Mesenchymal stem cell (in vitro differentiated cells and primary cell): ENCODE measurements at regions not wholly inside any gene's neighbourhood (a gene's known extent, or its start where the extent isn't known, plus 50 kb on each side); places are given as distances from the start of the nearest gene placed in this dataset.

ENCODE experiments used
- DNase-seq: peaks from one replicate; pipeline ENCODE4 v3.0.0-alpha.2; 2013
- H2AFZ ChIP-seq: one replicate; pipeline ENCODE4 v1.6.1; 2013; ENCODE audit warnings: low read depth, mild to moderate bottlenecking, control low read depth, inconsistent platforms, low read length, moderate library complexity
- H2AK5ac ChIP-seq: 2 replicates; pipeline ENCODE4 v1.6.1; 2013; ENCODE audit warnings: low read length, moderate library complexity, mild to moderate bottlenecking, inconsistent platforms; ENCODE audit not compliant: severe bottlenecking
- H2BK120ac ChIP-seq: one replicate; pipeline ENCODE4 v1.6.1; 2013; ENCODE audit warnings: low read depth, mild to moderate bottlenecking, inconsistent platforms, low read length, moderate library complexity
- H2BK12ac ChIP-seq, 2 experiments: one replicate each; pipeline ENCODE4 v1.6.1; 2013; ENCODE audit warnings: inconsistent platforms in 2 of 2, low read length in 2 of 2, mild to moderate bottlenecking in 2 of 2, moderate library complexity in 2 of 2, control low read depth in 1 of 2
- H2BK15ac ChIP-seq: one replicate; pipeline ENCODE4 v1.6.1; 2013; ENCODE audit warnings: mild to moderate bottlenecking, low read depth, inconsistent platforms; ENCODE audit not compliant: poor library complexity, severe bottlenecking
- H2BK5ac ChIP-seq: 2 replicates; pipeline ENCODE4 v1.6.1; 2013; ENCODE audit warnings: low read depth, mild to moderate bottlenecking, low read length, control low read depth, inconsistent platforms; ENCODE audit not compliant: poor library complexity, severe bottlenecking
- H3K14ac ChIP-seq, 2 experiments: one replicate each; pipeline ENCODE4 v1.6.1; 2013; ENCODE audit warnings: inconsistent platforms in 2 of 2, low read length in 2 of 2, control low read depth in 1 of 2, mild to moderate bottlenecking in 1 of 2, moderate library complexity in 1 of 2
- H3K18ac ChIP-seq, 2 experiments: one replicate each; pipeline ENCODE4 v1.6.1; 2013; ENCODE audit warnings: inconsistent platforms in 2 of 2, low read length in 2 of 2, control low read depth in 1 of 2, low read depth in 1 of 2, mild to moderate bottlenecking in 1 of 2
- H3K23ac ChIP-seq, 2 experiments: one replicate each; pipeline ENCODE4 v1.6.1; 2013; ENCODE audit warnings: inconsistent platforms in 2 of 2, low read length in 2 of 2, mild to moderate bottlenecking in 2 of 2, moderate library complexity in 2 of 2, control low read depth in 1 of 2
- H3K27ac ChIP-seq: 2 replicates; pipeline ENCODE4 v1.5.1; 2013; ENCODE audit warnings: mild to moderate bottlenecking, moderate library complexity, low read length, control low read depth, inconsistent platforms; ENCODE audit not compliant: poor library complexity, severe bottlenecking
- H3K27me3 ChIP-seq, 2 experiments: 2 replicates each; pipeline versions ENCODE4 v1.6.1 to v1.7.0; 2013; ENCODE audit warnings: low read length in 2 of 2, mild to moderate bottlenecking in 2 of 2, moderate library complexity in 2 of 2, control low read depth in 1 of 2, inconsistent platforms in 1 of 2; ENCODE audit not compliant: control insufficient read depth in 1 of 2, insufficient read depth in 1 of 2
- H3K36me3 ChIP-seq, 2 experiments: 2 replicates each; pipeline versions ENCODE4 v1.6.1 to v1.7.0; 2013; ENCODE audit warnings: low read length in 2 of 2, control low read depth in 1 of 2, inconsistent platforms in 1 of 2, low read depth in 1 of 2, mild to moderate bottlenecking in 1 of 2; ENCODE audit not compliant: insufficient read depth in 2 of 2, control insufficient read depth in 1 of 2
- H3K4ac ChIP-seq, 2 experiments: one replicate each; pipeline ENCODE4 v1.6.1; 2013; ENCODE audit warnings: inconsistent platforms in 2 of 2, low read length in 2 of 2, mild to moderate bottlenecking in 2 of 2, moderate library complexity in 2 of 2, control low read depth in 1 of 2, low read depth in 1 of 2
- H3K4me1 ChIP-seq: 2 replicates; pipeline ENCODE4 v1.6.1; 2013; ENCODE audit warnings: low read depth, low read length, control low read depth; ENCODE audit not compliant: control insufficient read depth, insufficient read depth
- H3K4me2 ChIP-seq: 2 replicates; pipeline ENCODE4 v1.6.1; 2013; ENCODE audit warnings: low read length, mild to moderate bottlenecking, inconsistent platforms; ENCODE audit not compliant: poor library complexity, severe bottlenecking
- H3K4me3 ChIP-seq, 2 experiments: 2 replicates each; pipeline versions ENCODE4 v1.5.1 to v1.7.0; 2013; ENCODE audit warnings: low read length in 2 of 2, mild to moderate bottlenecking in 2 of 2, control low read depth in 1 of 2, low read depth in 1 of 2; ENCODE audit not compliant: insufficient read depth in 1 of 2
- H3K79me1 ChIP-seq: replicated peaks from 2 replicates; pipeline ENCODE4 v1.6.1; 2013; ENCODE audit warnings: mild to moderate bottlenecking, control low read depth, low read length, inconsistent platforms; ENCODE audit not compliant: poor library complexity, severe bottlenecking
- H3K9ac ChIP-seq: 2 replicates; pipeline ENCODE4 v1.7.0; 2013; ENCODE audit warnings: mild to moderate bottlenecking, low read length, moderate library complexity
- H3K9me3 ChIP-seq: 2 replicates; pipeline ENCODE4 v1.7.0; 2013; ENCODE audit warnings: mild to moderate bottlenecking, low read length; ENCODE audit not compliant: control insufficient read depth
- H4K8ac ChIP-seq: one replicate; pipeline ENCODE4 v1.6.1; 2013; ENCODE audit warnings: inconsistent platforms, mild to moderate bottlenecking, low read length, moderate library complexity
- H4K91ac ChIP-seq: one replicate; pipeline ENCODE4 v1.6.1; 2013; ENCODE audit warnings: mild to moderate bottlenecking, low read length, inconsistent platforms
- WGBS: methylation state at CpG from one replicate; pipeline ENCODE4 v1.1.7; 2013; ENCODE audit warnings: mixed read lengths; 5-methylcytosine and 5-hydroxymethylcytosine counted together

DNA sequence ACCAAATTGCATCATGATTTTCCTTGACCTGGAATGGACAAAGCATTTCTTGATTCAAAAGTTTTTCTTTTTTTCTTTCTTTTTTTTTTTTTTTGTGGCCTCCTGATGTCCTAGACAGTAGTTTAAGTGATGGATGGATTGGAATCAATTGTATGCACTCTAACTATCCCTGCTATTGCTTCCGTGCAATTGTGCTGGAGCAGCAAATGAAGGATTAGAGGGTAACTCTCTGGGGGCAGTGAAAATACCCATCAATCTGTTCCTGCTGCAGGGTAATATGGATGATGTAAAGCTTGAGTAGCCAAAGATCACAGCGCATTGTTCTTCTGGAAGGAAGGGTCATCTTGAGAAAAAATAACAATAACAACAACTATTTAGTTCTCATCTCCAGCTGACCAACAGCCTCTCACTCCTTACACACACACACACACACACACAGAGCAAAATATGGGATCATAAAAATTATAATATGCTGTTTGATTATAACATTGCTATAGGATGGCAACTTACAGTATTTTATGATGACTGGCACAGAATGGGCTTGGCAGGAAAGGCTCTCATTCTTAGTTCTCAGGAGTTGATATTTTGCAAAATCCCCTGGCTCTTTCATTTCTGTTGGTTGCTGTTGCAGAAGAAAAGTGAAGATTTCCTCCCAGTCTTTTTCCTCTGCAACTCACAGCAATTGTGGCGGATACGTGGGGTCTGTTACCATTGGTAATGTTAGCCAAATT is 160.9 kb upstream of the DMAC1 start:
- Histone ChIP-seq H2BK12ac (no peak overlapping the region), H3K9me3 (no peaks in the 10 kb centered on the region), H3K9ac (no peak overlapping the region), H2AK5ac (no peak overlapping the region), H4K91ac (no peak overlapping the region), H3K23ac (no peak overlapping the region), H2AFZ (no peak overlapping the region), H3K27ac (no peak overlapping the region), H2BK5ac (no peak overlapping the region), H3K4me3 (no peak overlapping the region), H2BK15ac (no peak overlapping the region), H3K36me3 (no peaks in the 10 kb centered on the region), H3K4me1 (no peaks in the 10 kb centered on the region), H2BK120ac (no peak overlapping the region), H3K4me2 (no peak overlapping the region), H3K14ac (no peak overlapping the region), H3K18ac (no peak overlapping the region), H3K4ac (no peak overlapping the region), H3K79me1 (no peaks in the 10 kb centered on the region), H3K27me3 (no peaks in the 10 kb centered on the region), H4K8ac (no peak overlapping the region)
- 44% methylated on average over 1 of the region's 4 CpGs for WGBS
- DNase-seq = no peak

DNA sequence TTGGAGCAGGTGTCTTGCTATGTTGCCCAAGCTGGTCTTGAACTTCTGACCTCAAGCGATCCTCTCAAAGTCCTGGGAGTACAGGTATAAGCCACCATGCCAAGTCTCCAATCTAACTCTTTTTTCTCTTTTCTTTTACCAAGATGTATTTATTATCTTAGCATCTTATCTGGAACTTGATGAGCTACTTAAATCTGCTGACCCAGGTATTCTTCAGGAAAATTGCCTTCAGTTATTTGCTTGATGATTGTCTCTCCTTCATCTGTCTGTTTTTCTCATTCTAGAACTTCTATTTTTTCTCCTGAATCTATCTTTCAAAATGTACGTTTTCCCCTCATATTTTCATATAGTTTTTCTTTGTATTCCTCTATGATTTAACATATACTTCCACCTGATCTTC is 158.2 kb upstream of the DMAC1 start:
- Histone ChIP-seq H3K36me3 (no peaks in the 10 kb centered on the region), H3K79me1 (no peaks in the 10 kb centered on the region), H3K4me1 (no peaks in the 10 kb centered on the region), H2BK12ac (no peak overlapping the region), H3K23ac (no peak overlapping the region), H3K4me3 (no peak overlapping the region), H3K4ac (no peak overlapping the region), H2AK5ac (no peak overlapping the region), H2AFZ (no peak overlapping the region), H3K14ac (no peak overlapping the region), H4K91ac (no peak overlapping the region), H3K27ac (no peak overlapping the region), H3K4me2 (no peak overlapping the region), H3K9ac (no peak overlapping the region), H3K27me3 (no peaks in the 10 kb centered on the region), H3K9me3 (no peaks in the 10 kb centered on the region), H2BK15ac (no peak overlapping the region), H2BK120ac (no peak overlapping the region), H2BK5ac (no peak overlapping the region), H3K18ac (no peak overlapping the region), H4K8ac (no peak overlapping the region)
- DNase-seq = no peak
- 50% methylated on average over 1 of the region's 2 CpGs for WGBS

GRCh38 chr9:7947577-7947976 is 148.0 kb upstream of the DMAC1 start:
- WGBS = no CpG with 5 or more reads among the region's 1 CpG
- no peak overlapping the region for H3K4me3 ChIP-seq
- no peaks in the 10 kb centered on the region for H3K27me3 ChIP-seq

DNA sequence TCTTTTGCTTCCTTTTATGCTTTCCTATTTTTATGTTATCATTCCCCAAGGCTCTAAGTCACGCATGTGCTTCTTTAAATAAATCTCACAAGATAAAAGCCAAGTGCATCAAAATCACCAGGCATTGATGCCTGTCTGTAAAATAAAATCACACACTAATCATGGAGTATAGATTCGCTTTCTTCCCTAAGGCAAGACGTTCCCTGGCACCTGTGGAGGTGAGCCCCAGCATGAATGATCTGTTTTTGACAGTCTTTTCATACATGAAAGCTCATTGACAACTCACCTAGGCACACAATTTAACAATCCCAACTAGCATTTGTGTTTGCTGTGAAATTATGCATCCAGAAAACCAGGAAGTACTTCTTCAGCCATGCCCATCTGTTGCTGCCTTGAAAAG is 146.9 kb upstream of the DMAC1 start:
- H2BK15ac ChIP-seq = no peak overlapping the region
- no peak overlapping the region for H2BK120ac ChIP-seq
- H3K4me3 ChIP-seq = no peak overlapping the region
- H3K36me3 ChIP-seq = no peaks in the 10 kb centered on the region
- no peak overlapping the region for H3K9ac ChIP-seq
- no peak overlapping the region for H3K4ac ChIP-seq
- no peaks in the 10 kb centered on the region for H3K79me1 ChIP-seq
- H3K18ac ChIP-seq = no peak overlapping the region
- 82% methylated on average over 3 of the region's 3 CpGs for WGBS
- no peaks in the 10 kb centered on the region for H3K9me3 ChIP-seq
- no peak overlapping the region for H2AK5ac ChIP-seq
- H4K91ac ChIP-seq = no peak overlapping the region
- no peak overlapping the region for H2BK5ac ChIP-seq
- H3K27me3 ChIP-seq = no peaks in the 10 kb centered on the region
- no peak for DNase-seq
- H3K4me2 ChIP-seq = no peak overlapping the region
- no peak overlapping the region for H2BK12ac ChIP-seq
- H3K4me1 ChIP-seq = no peaks in the 10 kb centered on the region
- H3K14ac ChIP-seq = no peak overlapping the region
- no peak overlapping the region for H3K23ac ChIP-seq
- H4K8ac ChIP-seq = no peak overlapping the region
- no peak overlapping the region for H2AFZ ChIP-seq
- no peak overlapping the region for H3K27ac ChIP-seq

More at GRCh38 chr9:7947577-7947976, 148.0 kb upstream of the DMAC1 start:
- no peak overlapping the region for H3K4me2 ChIP-seq
- H3K23ac ChIP-seq = no peak overlapping the region
- H2AK5ac ChIP-seq = no peak overlapping the region
- H3K4me1 ChIP-seq = no peaks in the 10 kb centered on the region
- no peak for DNase-seq
- no peak overlapping the region for H4K8ac ChIP-seq
- H3K9me3 ChIP-seq = no peaks in the 10 kb centered on the region
- H3K18ac ChIP-seq = no peak overlapping the region
- no peak overlapping the region for H3K27ac ChIP-seq
- no peaks in the 10 kb centered on the region for H3K36me3 ChIP-seq
- no peak overlapping the region for H2AFZ ChIP-seq
- H3K9ac ChIP-seq = no peak overlapping the region
- no peak overlapping the region for H2BK12ac ChIP-seq
- no peak overlapping the region for H3K14ac ChIP-seq
- no peak overlapping the region for H2BK5ac ChIP-seq
- no peak overlapping the region for H2BK120ac ChIP-seq
- H3K4ac ChIP-seq = no peak overlapping the region
- H3K79me1 ChIP-seq = no peaks in the 10 kb centered on the region
- no peak overlapping the region for H2BK15ac ChIP-seq
- no peak overlapping the region for H4K91ac ChIP-seq
